ENCODE measurements at regions not wholly inside any gene's neighbourhood (a gene's known extent, or its start where the extent isn't known, plus 50 kb on each side); places are given as distances from the start of the nearest gene placed in this dataset.

DNA sequence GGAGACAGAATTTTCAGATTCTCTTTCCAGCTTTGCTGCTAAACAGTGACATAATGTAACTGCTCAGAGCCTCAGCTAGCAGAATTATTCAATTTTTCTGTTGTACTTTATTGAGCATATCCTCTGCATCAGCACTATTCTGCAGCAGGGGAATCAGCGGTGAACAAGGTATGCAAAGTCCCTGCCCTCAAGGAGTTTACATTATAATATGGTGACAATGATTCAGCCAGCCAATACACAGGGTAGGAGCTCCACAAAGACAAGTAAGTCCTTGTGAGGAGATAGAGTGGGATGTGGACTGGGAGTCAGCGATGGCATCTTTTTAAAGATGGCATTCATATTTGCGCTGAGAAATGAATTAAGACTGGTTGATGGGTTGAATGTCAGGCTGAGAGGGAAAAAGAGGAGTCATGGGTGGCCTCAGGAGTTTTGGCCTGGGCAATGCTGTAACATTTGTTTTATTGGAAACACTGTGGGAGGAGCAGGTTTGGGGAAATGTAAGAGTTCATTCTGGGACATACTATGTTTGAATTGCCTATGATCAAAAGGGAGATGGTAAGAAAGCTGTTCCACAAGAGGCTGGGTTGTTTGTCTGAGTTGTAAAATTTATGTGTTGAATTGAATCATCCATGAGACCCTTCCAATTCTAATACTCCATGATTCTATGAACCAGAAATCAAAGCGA, 194.5 kb downstream of the PLK2 start:
- no peak overlapping the region for H3K4me3 Mint-ChIP-seq
- H3K27ac Mint-ChIP-seq = no peak overlapping the region
- H3K9me3 Mint-ChIP-seq = peaks cover 0 to 1% of the 10 kb centered on the region in 2 donors
- no peaks in the 10 kb centered on the region for H3K4me1 Mint-ChIP-seq
- H3K36me3 Mint-ChIP-seq = no peaks in the 10 kb centered on the region
- ATAC-seq (replicated peaks) = no peak
- no peak for DNase-seq
- H3K27me3 Mint-ChIP-seq = no peaks in the 10 kb centered on the region

DNA sequence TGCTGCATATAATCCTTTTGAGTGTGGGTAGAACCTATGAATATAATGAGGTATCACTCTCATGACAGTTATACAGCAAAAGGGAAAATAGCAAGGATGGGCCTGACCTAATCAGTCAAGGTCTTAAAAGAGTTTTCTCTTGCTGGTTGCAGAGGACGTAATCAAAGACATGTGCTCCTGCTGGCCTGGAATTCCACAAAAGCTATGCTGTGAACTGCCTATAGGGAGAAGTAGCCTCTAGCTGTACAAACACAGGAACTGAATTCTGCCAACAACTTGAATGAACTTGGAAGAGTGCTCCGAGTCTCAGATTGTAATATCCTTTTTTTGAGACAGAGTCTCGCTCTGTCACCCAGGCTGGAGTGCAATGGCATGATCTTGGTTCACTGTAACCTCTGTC, 195.6 kb downstream of the PLK2 start:
- Mint-ChIP-seq H3K27me3 (no peaks in the 10 kb centered on the region), H3K9me3 (peaks cover 0 to 1% of the 10 kb centered on the region in 2 donors), H3K4me1 (no peaks in the 10 kb centered on the region), H3K27ac (no peak overlapping the region), H3K36me3 (no peaks in the 10 kb centered on the region), H3K4me3 (no peak overlapping the region)
- no peak for DNase-seq
- ATAC-seq (replicated peaks) = no peak

DNA sequence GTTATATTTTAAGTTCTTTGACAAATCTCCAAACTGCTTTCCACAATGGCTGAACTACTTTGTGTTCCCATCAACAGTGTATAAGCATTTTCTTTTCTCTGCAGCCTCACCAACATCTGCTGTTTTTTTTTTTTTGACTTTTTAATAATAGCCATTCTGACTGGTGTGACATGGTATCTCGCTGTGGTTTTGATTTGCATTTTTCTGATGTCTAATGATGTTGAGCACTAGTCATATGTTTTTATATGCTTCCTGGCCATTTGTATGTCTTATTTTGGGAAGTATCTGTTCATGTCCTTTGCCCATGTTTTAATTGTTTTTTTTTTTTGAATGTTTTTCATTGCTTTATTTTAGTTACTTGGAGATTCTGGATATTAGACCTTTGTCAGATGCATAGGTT, 196.6 kb downstream of the PLK2 start:
- Mint-ChIP-seq H3K4me3 (no peak overlapping the region), H3K9me3 (peaks cover 0 to 1% of the 10 kb centered on the region in 2 donors), H3K4me1 (no peaks in the 10 kb centered on the region), H3K36me3 (no peaks in the 10 kb centered on the region), H3K27ac (no peak overlapping the region), H3K27me3 (no peaks in the 10 kb centered on the region)
- ATAC-seq (replicated peaks) = no peak
- DNase-seq = no peak

GRCh38 chr5:58262226-58262625, 197.7 kb downstream of the PLK2 start:
- DNase-seq = no peak
- Mint-ChIP-seq H3K4me1 (no peaks in the 10 kb centered on the region), H3K27me3 (no peaks in the 10 kb centered on the region), H3K9me3 (peaks cover 0 to 1% of the 10 kb centered on the region in 2 donors), H3K27ac (no peak overlapping the region), H3K36me3 (no peaks in the 10 kb centered on the region), H3K4me3 (no peak overlapping the region)
- ATAC-seq (replicated peaks) = no peak

DNA sequence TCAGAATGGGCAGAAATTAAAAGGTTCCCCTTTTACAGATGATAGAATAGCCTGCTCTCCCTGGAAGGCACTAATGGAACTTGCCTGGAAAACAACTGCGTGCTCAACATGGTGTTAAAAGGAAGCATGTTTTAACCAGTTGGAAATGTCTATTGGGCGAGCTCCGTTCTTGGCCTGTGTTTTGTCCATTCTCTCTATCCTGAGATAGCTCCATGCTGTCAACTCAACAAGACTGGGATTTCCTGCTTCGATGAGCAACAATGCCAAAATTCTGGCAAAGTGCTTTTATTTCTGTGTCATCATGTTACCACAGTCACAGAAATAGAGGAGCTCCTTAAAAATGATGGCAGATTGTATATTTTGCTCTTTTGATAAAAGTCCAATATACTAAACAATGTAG, 198.3 kb downstream of the PLK2 start:
- Mint-ChIP-seq H3K27ac (no peak overlapping the region), H3K9me3 (peaks cover 0 to 1% of the 10 kb centered on the region in 2 donors), H3K4me3 (no peak overlapping the region), H3K36me3 (no peaks in the 10 kb centered on the region), H3K4me1 (no peaks in the 10 kb centered on the region), H3K27me3 (no peaks in the 10 kb centered on the region)
- no peak for ATAC-seq (replicated peaks)
- DNase-seq = no peak

- no peak overlapping the region for H3K4me3 Mint-ChIP-seq
- peaks cover 0 to 1% of the 10 kb centered on the region in 2 donors for H3K9me3 Mint-ChIP-seq
- DNase-seq = no peak
- no peaks in the 10 kb centered on the region for H3K36me3 Mint-ChIP-seq
- no peaks in the 10 kb centered on the region for H3K4me1 Mint-ChIP-seq
- ATAC-seq (replicated peaks) = no peak
- H3K27me3 Mint-ChIP-seq = no peaks in the 10 kb centered on the region
- no peak overlapping the region for H3K27ac Mint-ChIP-seq
Measured at GRCh38 chr5:58260243-58260642, 199.6 kb downstream of the PLK2 start.

- ATAC-seq (replicated peaks) = no peak
Measured at GRCh38 chr5:58259685-58260152, 200.2 kb downstream of the PLK2 start.

GRCh38 chr5:58258984-58259684, 200.8 kb downstream of the PLK2 start:
- Mint-ChIP-seq H3K4me1 (no peaks in the 10 kb centered on the region), H3K36me3 (no peaks in the 10 kb centered on the region), H3K9me3 (peaks cover 0 to 1% of the 10 kb centered on the region in 2 donors), H3K27ac (no peak overlapping the region), H3K27me3 (no peaks in the 10 kb centered on the region), H3K4me3 (no peak overlapping the region)
- DNase-seq (no peak), ATAC-seq (replicated peaks) (no peak)

More at GRCh38 chr5:58259685-58260152, 200.2 kb downstream of the PLK2 start:
- Mint-ChIP-seq H3K36me3 (no peaks in the 10 kb centered on the region), H3K9me3 (peaks cover 0 to 1% of the 10 kb centered on the region in 2 donors), H3K27me3 (no peaks in the 10 kb centered on the region), H3K4me1 (no peaks in the 10 kb centered on the region), H3K27ac (no peak overlapping the region), H3K4me3 (no peak overlapping the region)
- DNase-seq = no peak

DNA sequence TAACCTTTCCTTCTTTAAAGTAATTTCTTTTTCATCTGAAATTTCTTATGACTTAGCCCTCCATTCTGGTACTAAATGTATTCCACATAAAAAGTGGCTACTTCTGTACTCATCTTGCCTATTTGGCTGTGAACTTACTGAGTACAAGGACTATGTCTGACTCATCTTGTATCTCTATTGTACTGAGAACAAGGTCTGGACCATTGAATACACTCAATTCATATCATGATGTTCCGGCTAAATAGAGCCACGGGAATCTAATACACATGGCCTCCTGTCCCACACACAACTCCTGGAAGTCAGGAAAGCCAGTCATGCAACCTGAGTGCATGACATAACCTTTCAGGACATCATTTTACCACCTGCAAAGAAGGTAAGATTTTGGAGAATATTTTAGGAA, 203.9 kb downstream of the PLK2 start:
- peaks cover 0 to under 1% of the 10 kb centered on the region in 2 donors for H3K27me3 Mint-ChIP-seq
- no peaks in the 10 kb centered on the region for H3K4me1 Mint-ChIP-seq
- ATAC-seq (replicated peaks) = no peak
- no peak overlapping the region for H3K4me3 Mint-ChIP-seq
- DNase-seq = no peak
- H3K9me3 Mint-ChIP-seq = peaks cover 0 to under 1% of the 10 kb centered on the region in 2 donors
- no peak overlapping the region for H3K27ac Mint-ChIP-seq
- no peaks in the 10 kb centered on the region for H3K36me3 Mint-ChIP-seq

DNA sequence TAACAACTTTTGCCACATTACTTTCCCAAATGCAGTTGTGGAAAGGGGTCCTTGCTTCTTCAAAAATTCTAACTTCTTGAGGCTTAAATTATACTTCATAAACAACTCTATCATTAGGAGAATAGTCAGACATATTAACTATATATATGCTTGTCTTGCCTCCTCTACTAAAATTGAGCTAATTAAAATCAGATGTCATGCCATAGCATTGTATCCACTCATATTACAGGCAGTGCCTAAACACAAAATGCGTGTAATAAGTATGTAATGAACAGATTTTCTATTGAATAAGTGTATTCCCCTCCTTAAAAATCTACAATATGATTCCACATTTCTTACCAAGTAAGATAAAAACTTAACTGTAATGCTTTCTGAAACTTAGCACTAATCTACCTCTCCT, 204.5 kb downstream of the PLK2 start:
- Mint-ChIP-seq H3K36me3 (no peaks in the 10 kb centered on the region), H3K4me1 (no peaks in the 10 kb centered on the region), H3K27me3 (peaks cover 0 to 3% of the 10 kb centered on the region in 2 donors), H3K27ac (no peak overlapping the region), H3K9me3 (peaks cover 0 to 2% of the 10 kb centered on the region in 2 donors), H3K4me3 (no peak overlapping the region)
- no peak for DNase-seq
- ATAC-seq (replicated peaks) = no peak

DNA sequence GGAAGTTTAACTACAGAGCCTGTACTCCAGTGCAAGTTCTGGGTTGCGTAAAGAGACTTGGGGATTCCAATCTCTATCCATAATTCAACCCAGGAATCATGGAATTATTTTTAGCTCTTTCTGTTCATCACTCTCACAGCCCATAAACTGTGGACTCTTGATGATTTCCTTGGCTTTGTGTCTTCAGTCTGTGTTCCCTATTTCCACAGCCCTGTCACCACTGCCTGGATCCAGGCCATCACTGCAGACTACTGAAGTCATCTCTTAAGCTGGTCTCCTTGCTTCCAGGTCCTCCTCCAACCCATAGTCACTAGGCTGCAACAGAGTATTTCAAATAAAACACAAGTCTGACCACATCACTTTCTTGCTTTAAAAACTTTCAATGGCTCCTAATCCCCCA, 211.7 kb downstream of the PLK2 start:
- peaks cover 0 to 2% of the 10 kb centered on the region in 2 donors for H3K9me3 Mint-ChIP-seq
- no peak overlapping the region for H3K27ac Mint-ChIP-seq
- H3K27me3 Mint-ChIP-seq = peaks cover 0 to 7% of the 10 kb centered on the region in 2 donors
- no peak overlapping the region for H3K4me3 Mint-ChIP-seq
- no peaks in the 10 kb centered on the region for H3K36me3 Mint-ChIP-seq
- DNase-seq (no peak), ATAC-seq (replicated peaks) (no peak)
- no peaks in the 10 kb centered on the region for H3K4me1 Mint-ChIP-seq

GRCh38 chr5:58246461-58246944, 213.4 kb downstream of the PLK2 start:
- DNase-seq = no peak
- ATAC-seq (replicated peaks) = no peak
- Mint-ChIP-seq H3K36me3 (no peaks in the 10 kb centered on the region), H3K4me1 (no peaks in the 10 kb centered on the region), H3K4me3 (no peak overlapping the region), H3K9me3 (peaks cover 0 to 2% of the 10 kb centered on the region in 2 donors), H3K27ac (no peak overlapping the region), H3K27me3 (peaks cover 0 to 7% of the 10 kb centered on the region in 2 donors)

GRCh38 chr5:58245476-58245840, 214.4 kb downstream of the PLK2 start:
- Mint-ChIP-seq H3K36me3 (no peaks in the 10 kb centered on the region), H3K9me3 (no peaks in the 10 kb centered on the region), H3K4me3 (no peak overlapping the region), H3K27ac (no peak overlapping the region), H3K27me3 (peaks cover 0 to 4% of the 10 kb centered on the region in 2 donors), H3K4me1 (no peaks in the 10 kb centered on the region)
- DNase-seq (no peak), ATAC-seq (replicated peaks) (no peak)

- Mint-ChIP-seq H3K9me3 (no peaks in the 10 kb centered on the region), H3K27me3 (peaks cover 0 to 4% of the 10 kb centered on the region in 2 donors), H3K27ac (no peak overlapping the region), H3K4me1 (no peaks in the 10 kb centered on the region), H3K4me3 (no peak overlapping the region), H3K36me3 (no peaks in the 10 kb centered on the region)
- ATAC-seq (replicated peaks) (no peak), DNase-seq (no peak)
Measured at GRCh38 chr5:58244819-58245475, 214.9 kb downstream of the PLK2 start.
